CD14-positive monocyte (primary cell): ENCODE measurements at regions not wholly inside any gene's neighbourhood (a gene's known extent, or its start where the extent isn't known, plus 50 kb on each side); places are given as distances from the start of the nearest gene placed in this dataset.

Source experiments
- DNase-seq, 3 donors: peaks; one replicate each; pipeline ENCODE4 v3.0.0-alpha.2; 2011 to 2022
- H2AFZ ChIP-seq: 2 replicates; pipeline ENCODE4 v1.6.0; 2012; ENCODE audit warnings: mild to moderate bottlenecking, low read depth, low read length, inconsistent platforms; ENCODE audit not compliant: insufficient read depth, poor library complexity, severe bottlenecking
- H3K27ac ChIP-seq, 2 donors: 1 replicate in 1 of 2; 2 replicates in 1 of 2; pipeline ENCODE4 v1.5.1; 2012 to 2013; ENCODE audit warnings: low read length in 2 of 2, control low read depth in 1 of 2, inconsistent platforms in 1 of 2, low read depth in 1 of 2, mild to moderate bottlenecking in 1 of 2
- H3K27me3 ChIP-seq, 2 donors: one replicate each; pipeline versions ENCODE4 v1.6.0 to v1.6.1; 2011 to 2013; ENCODE audit warnings: low read length in 2 of 2; ENCODE audit not compliant: control insufficient read depth in 2 of 2, insufficient read depth in 2 of 2
- H3K36me3 ChIP-seq, 2 donors: replicated peaks in 1 of 2; 1 replicate in 1 of 2; 2 replicates in 1 of 2; pipeline versions ENCODE4 v1.5.1 to v1.6.1; 2012 to 2013; ENCODE audit warnings: low read length in 2 of 2, control low read depth in 1 of 2, inconsistent platforms in 1 of 2, mild to moderate bottlenecking in 1 of 2; ENCODE audit not compliant: insufficient read depth in 2 of 2, control insufficient read depth in 1 of 2
- H3K4me1 ChIP-seq, 2 donors: 1 replicate in 1 of 2; 2 replicates in 1 of 2; pipeline versions ENCODE4 v1.5.1 to v1.6.1; 2012 to 2013; ENCODE audit warnings: low read length in 2 of 2, control low read depth in 1 of 2, inconsistent platforms in 1 of 2, mild to moderate bottlenecking in 1 of 2, moderate library complexity in 1 of 2; ENCODE audit not compliant: insufficient read depth in 2 of 2, control insufficient read depth in 1 of 2
- H3K4me2 ChIP-seq: replicated peaks from 2 replicates; pipeline ENCODE3; 2012; ENCODE audit warnings: low read length, moderate library complexity, mild to moderate bottlenecking; ENCODE audit not compliant: poor library complexity, severe bottlenecking; ENCODE audit errors: extremely low read depth
- H3K4me3 ChIP-seq, 3 experiments: fragments of 200-600 bp in 1 of 3; sonication (generic) in 1 of 3; replicated peaks in 1 of 3; 1 replicate in 2 of 3; 2 replicates in 1 of 3; pipeline ENCODE4 v1.5.1; 2011 to 2013; ENCODE audit warnings: low read length in 3 of 3, mild to moderate bottlenecking in 3 of 3, control low read depth in 2 of 3, low read depth in 2 of 3, inconsistent platforms in 1 of 3, moderate library complexity in 1 of 3
- H3K79me2 ChIP-seq: 2 replicates; pipeline ENCODE4 v1.6.0; 2012; ENCODE audit warnings: mild to moderate bottlenecking, control low read depth, inconsistent platforms, low read length, moderate library complexity; ENCODE audit not compliant: insufficient read depth
- H3K9ac ChIP-seq: 2 replicates; pipeline ENCODE4 v1.6.0; 2017; ENCODE audit warnings: low read length, mild to moderate bottlenecking; ENCODE audit not compliant: insufficient read depth, poor library complexity, severe bottlenecking
- H3K9me3 ChIP-seq, 2 donors: replicated peaks in 1 of 2; 1 replicate in 1 of 2; 2 replicates in 1 of 2; pipeline versions ENCODE4 v1.5.1 to v1.6.1; 2012 to 2013; ENCODE audit warnings: low read length in 2 of 2, control low read depth in 1 of 2; ENCODE audit not compliant: control insufficient read depth in 1 of 2, insufficient read depth in 1 of 2
- H4K20me1 ChIP-seq: 2 replicates; pipeline ENCODE4 v1.6.0; 2012; ENCODE audit warnings: mild to moderate bottlenecking, low read length, control low read depth, moderate library complexity; ENCODE audit not compliant: insufficient read depth
- H3K27ac Mint-ChIP-seq, 7 donors: one replicate each; pipeline ENCODE4 v1.8.0; 2020; ENCODE audit warnings: mild to moderate bottlenecking in 7 of 7, mixed read lengths in 7 of 7, moderate library complexity in 6 of 7, inconsistent platforms in 2 of 7
- H3K27me3 Mint-ChIP-seq, 3 donors: one replicate each; pipeline ENCODE4 v1.8.0; 2021 to 2022; ENCODE audit warnings: low read depth in 3 of 3, mild to moderate bottlenecking in 3 of 3, mixed read lengths in 3 of 3, moderate library complexity in 3 of 3, inconsistent platforms in 1 of 3
- H3K36me3 Mint-ChIP-seq, 2 donors: one replicate each; pipeline ENCODE4 v1.8.0; 2020; ENCODE audit warnings: mixed read lengths in 2 of 2, inconsistent platforms in 1 of 2, mild to moderate bottlenecking in 1 of 2
- H3K4me1 Mint-ChIP-seq: one replicate; pipeline ENCODE4 v1.8.0; 2020; ENCODE audit warnings: mild to moderate bottlenecking, mixed read lengths
- H3K4me3 Mint-ChIP-seq, 2 donors: one replicate each; pipeline ENCODE4 v1.8.0; 2020; ENCODE audit warnings: mild to moderate bottlenecking in 2 of 2, mixed read lengths in 2 of 2, moderate library complexity in 1 of 2
- H3K9me3 Mint-ChIP-seq, 7 donors: one replicate each; pipeline ENCODE4 v1.8.0; 2020 to 2022; ENCODE audit warnings: mixed read lengths in 7 of 7, mild to moderate bottlenecking in 6 of 7, moderate library complexity in 6 of 7, inconsistent platforms in 2 of 7
- CTCF ChIP-seq: fragments of 200-600 bp; IDR thresholded peaks from one replicate; pipeline ENCODE4 v1.8.0; 2022; ENCODE audit warnings: antibody characterized with exemption, mild to moderate bottlenecking
- WGBS: methylation state at CpG from one replicate; pipeline ENCODE4 v1.1.5; 2013; ENCODE audit warnings: missing lambda C conversion rate; ENCODE audit not compliant: insufficient coverage; 5-methylcytosine and 5-hydroxymethylcytosine counted together
- intact Hi-C, 2 donors: fragments of 100-400 bp; cut with micrococcal nuclease; formaldehyde crosslinking; loops; one replicate each; pipeline versions ENCODE4 v1.15.0 to v1.15.1; 2023

DNA sequence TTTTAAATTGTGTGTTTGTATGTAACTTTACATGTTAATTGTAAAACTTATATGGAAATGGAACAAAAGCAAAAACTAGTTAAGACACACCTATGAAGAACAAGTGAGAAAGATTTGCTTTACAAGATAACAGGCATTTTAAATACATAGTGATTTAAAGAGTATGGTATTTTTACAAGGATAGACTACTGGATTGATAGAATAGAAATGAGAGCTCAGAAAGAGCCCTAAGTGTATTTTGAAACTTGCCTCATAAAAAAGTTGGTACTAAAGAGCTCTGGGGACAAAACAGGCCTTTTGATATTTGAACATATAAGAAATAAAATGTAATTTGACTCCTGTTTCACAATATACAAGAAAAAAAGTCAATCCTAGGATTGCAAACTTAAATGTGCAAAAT lies 928.4 kb downstream of the REEP3 start:
- no peaks in the 10 kb centered on the region for H3K36me3 Mint-ChIP-seq
- Histone ChIP-seq H3K4me3 (no peak overlapping the region), H3K27me3 (no peaks in the 10 kb centered on the region), H4K20me1 (no peaks in the 10 kb centered on the region), H3K9me3 (peaks cover 0 to 8% of the 10 kb centered on the region in 2 donors), H2AFZ (no peak overlapping the region), H3K9ac (no peak overlapping the region), H3K4me2 (no peak overlapping the region), H3K4me1 (no peaks in the 10 kb centered on the region), H3K27ac (no peak overlapping the region), H3K36me3 (no peaks in the 10 kb centered on the region), H3K79me2 (no peaks in the 10 kb centered on the region)
- peaks cover 2 to 6% (median 5%) of the 10 kb centered on the region in 7 donors for H3K9me3 Mint-ChIP-seq
- intact Hi-C loops: no loop called here
- no peak for DNase-seq
- no peak for TF ChIP-seq CTCF
- H3K27ac Mint-ChIP-seq: no peak overlapping the region
- H3K27me3 Mint-ChIP-seq: peaks cover 0 to 3% (median 0%) of the 10 kb centered on the region in 3 donors
- H3K4me1 Mint-ChIP-seq: no peaks in the 10 kb centered on the region
- H3K4me3 Mint-ChIP-seq: no peak overlapping the region

GRCh38 chr10:64450312-64450711 lies 929.1 kb downstream of the REEP3 start:
- no peak for DNase-seq
- Mint-ChIP-seq H3K9me3 (peaks cover 2 to 7% (median 5%) of the 10 kb centered on the region in 7 donors), H3K4me3 (no peak overlapping the region), H3K27ac (no peak overlapping the region), H3K4me1 (no peaks in the 10 kb centered on the region), H3K36me3 (no peaks in the 10 kb centered on the region), H3K27me3 (peaks cover 0 to 3% (median 0%) of the 10 kb centered on the region in 3 donors)
- peaks cover 0 to 8% of the 10 kb centered on the region in 2 donors for H3K9me3 ChIP-seq
- no peaks in the 10 kb centered on the region for H4K20me1 ChIP-seq
- no CpG with 5 or more reads among the region's 1 CpG for WGBS
- TF ChIP-seq CTCF: no peak
- H3K4me3 ChIP-seq: no peak overlapping the region
- no peak overlapping the region for H3K27ac ChIP-seq
- no peaks in the 10 kb centered on the region for H3K27me3 ChIP-seq
- no peak overlapping the region for H2AFZ ChIP-seq
- intact Hi-C loops: no loop called here
- no peaks in the 10 kb centered on the region for H3K4me1 ChIP-seq
- no peak overlapping the region for H3K9ac ChIP-seq
- H3K4me2 ChIP-seq: no peak overlapping the region
- no peaks in the 10 kb centered on the region for H3K79me2 ChIP-seq
- no peaks in the 10 kb centered on the region for H3K36me3 ChIP-seq
